Frontal cortex (tissue), 3 donors: ENCODE measurements at regions not wholly inside any gene's neighbourhood (a gene's known extent, or its start where the extent isn't known, plus 50 kb on each side); places are given as distances from the start of the nearest gene placed in this dataset.

Experiments used
- DNase-seq, 2 donors: peaks; one replicate each; pipeline ENCODE4 v3.0.0; 2012; ENCODE audit warnings: low spot score in 2 of 2
- FAIRE-seq: peaks from 2 replicates; lab custom pipeline; 2012; peaks lifted over from hg19 to GRCh38; lab: Jason Lieb, UNC
- donor health status: control.
- donor health status: control.
- donor health status: control.

DNA sequence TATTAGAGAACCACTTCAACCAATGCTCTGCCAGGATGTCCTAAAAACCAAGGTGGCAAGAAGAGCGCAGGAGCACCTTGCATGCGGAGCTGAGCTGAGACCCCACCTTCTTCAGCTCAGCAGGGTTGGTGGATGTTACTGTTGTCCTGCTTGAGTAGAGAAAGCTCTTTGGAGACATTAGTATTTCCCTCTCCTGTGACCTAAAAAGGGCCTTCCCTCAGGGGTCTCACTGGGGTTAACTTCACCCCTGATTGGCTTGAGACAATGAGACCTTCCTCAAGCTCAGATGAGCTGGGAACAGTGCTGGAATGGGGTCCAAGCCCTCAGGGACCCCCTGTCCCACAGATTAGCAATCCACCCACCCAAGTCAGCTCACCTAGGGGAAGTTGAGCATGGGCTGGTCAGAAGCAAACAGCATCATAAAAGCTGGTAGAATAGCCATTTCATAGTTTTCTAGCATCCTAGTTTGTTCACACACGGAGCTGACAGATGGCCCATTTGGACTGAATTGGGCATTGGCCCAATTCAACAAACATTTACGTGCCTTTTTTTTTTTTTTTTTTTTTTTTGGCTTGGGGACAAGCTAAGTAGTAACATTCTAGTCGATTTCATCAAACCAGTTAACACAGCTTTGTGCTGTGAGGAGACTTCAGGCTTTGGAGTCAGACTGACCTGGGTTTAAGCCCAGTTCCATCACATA, 100.6 kb upstream of the HABP2 start:
- no peak for DNase-seq

DNA sequence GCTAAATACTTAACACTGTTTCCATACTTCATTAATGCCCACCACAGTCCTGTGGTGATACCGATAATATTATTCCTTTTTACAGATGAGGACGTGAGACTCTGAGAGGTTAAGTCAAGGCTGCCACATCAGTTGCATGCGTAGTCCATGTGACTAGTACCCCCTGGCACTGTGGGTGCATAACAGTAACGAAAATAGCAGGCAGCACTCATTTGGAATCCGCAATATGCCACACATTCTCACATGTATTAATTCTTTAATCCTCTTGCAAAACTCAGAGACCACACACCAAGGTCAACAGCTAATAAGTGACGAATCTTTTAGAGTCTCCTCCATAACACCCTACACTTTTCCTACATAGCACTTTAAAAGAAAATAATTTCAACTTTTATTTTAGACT, 99.5 kb upstream of the HABP2 start:
- FAIRE-seq, result no peak
- DNase-seq, result no peak

More for the DNA sequence above, 100.6 kb upstream of the HABP2 start:
- no peak for FAIRE-seq

DNA sequence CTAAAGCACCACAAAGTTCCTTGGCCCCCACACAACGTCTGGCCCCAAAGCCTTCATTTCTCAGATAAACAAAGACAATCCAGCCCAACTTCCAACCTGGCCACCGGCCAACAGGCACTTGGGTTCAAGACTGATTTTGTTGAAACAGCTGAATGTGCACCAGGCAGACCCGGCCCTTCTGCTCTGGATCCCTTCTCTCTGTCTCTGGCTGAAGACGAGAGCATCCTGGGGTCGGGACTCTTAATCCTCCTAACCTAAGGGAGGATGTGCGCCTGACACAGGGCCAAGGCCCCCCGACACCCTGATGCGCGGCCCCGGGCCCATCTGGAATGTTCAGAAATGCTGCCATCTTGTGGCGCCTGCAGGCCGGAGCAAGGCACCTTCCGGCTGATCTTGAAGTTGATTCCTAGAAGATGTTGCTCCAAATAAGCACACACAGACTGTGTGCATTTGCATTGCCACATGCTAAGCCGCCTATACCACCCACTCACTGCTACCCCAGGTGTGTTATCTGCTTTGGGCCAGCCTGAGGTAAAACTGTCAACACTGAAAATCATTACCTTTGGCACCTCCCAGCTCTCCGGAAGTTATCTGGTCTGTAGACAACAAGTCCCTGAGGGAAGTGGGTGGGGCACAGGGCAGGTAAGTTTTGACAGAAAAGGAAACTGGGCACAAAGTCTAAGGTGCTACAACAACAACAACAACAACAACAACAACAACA, 98.4 kb upstream of the HABP2 start:
- FAIRE-seq, result no peak

GRCh38 chr10:113455947-113456346, 96.9 kb upstream of the HABP2 start:
- DNase-seq (no peak), FAIRE-seq (no peak)

More for the DNA sequence above, 98.4 kb upstream of the HABP2 start:
- peak in 1 of 2 donors; percentile 35 for DNase-seq

GRCh38 chr10:113456741-113457140, 96.1 kb upstream of the HABP2 start:
- no peak for DNase-seq
- FAIRE-seq, result no peak

DNA sequence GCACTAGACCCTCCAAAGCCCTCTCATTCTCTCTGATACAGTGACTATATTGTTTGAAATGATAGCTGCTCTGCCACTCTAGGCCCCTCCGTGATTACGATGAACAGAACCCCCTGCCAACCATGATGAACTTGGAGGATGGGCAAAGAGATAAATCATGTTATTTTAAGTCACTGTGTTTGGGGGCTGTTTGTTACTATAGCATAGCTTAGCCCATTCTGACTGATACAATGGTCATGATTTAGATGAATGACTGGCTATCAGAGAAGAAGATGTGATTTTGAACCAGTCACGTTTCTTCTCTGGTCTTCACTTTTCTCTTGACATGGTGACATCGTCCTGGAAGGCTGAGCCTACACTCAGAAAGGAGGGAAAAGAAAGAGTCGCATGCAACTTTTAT, 95.4 kb upstream of the HABP2 start:
- FAIRE-seq (no peak), DNase-seq (no peak)

GRCh38 chr10:113458451-113458850, 94.4 kb upstream of the HABP2 start:
- DNase-seq (no peak), FAIRE-seq (no peak)

- DNase-seq, result no peak
- no peak for FAIRE-seq
Measured at GRCh38 chr10:113458944-113459343, 93.9 kb upstream of the HABP2 start.

GRCh38 chr10:113459626-113460280, 93.1 kb upstream of the HABP2 start:
- FAIRE-seq, result no peak
- no peak for DNase-seq

GRCh38 chr10:113463083-113463482, 89.8 kb upstream of the HABP2 start:
- no peak for DNase-seq
- FAIRE-seq, result peak; percentile 57

DNA sequence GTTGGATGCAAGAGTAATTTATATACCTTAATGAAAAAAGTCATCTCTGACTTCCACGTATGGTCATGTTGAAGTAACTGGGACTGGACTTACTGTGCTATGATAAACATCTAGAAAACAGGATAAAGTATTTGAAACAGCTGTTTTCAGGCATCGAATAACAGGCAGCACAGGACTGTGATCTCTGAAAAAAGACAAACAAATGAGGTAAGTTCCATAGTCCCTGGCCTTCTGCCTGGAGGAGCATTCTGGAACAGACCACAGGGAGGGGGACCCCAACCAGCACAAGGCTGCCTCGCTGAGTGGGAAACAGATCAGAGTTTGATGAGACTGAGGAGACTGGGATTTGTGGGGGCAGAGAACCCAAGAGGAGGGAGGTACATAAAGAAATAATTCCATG, 89.1 kb upstream of the HABP2 start:
- FAIRE-seq, result no peak
- DNase-seq, result no peak

DNA sequence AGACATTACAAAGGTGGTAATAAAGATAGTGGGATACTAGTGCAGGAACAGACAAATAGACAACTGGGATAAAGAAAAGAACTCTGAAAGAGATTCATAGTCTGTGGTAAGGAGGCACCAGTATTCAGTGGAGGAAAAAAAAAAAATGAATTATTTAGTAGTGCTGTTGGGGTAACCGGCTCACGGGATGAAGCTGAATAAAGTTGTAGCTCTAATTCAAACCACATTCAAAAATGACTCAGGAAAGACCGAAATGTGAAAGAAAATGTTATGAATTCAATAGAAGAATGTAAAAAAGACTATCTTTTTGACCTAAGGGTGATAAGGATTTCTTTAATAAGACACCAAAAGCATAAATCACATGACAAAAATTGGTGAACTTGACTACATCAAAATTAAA, 83.1 kb upstream of the HABP2 start:
- DNase-seq (no peak), FAIRE-seq (no peak)

- FAIRE-seq (no peak), DNase-seq (no peak)
Measured at GRCh38 chr10:113470372-113471240, 82.2 kb upstream of the HABP2 start.

- no peak for DNase-seq
- no peak for FAIRE-seq
Measured at GRCh38 chr10:113471241-113471996, 81.4 kb upstream of the HABP2 start.

- DNase-seq (no peak), FAIRE-seq (no peak)
Measured at GRCh38 chr10:113473011-113473410, 79.8 kb upstream of the HABP2 start.

DNA sequence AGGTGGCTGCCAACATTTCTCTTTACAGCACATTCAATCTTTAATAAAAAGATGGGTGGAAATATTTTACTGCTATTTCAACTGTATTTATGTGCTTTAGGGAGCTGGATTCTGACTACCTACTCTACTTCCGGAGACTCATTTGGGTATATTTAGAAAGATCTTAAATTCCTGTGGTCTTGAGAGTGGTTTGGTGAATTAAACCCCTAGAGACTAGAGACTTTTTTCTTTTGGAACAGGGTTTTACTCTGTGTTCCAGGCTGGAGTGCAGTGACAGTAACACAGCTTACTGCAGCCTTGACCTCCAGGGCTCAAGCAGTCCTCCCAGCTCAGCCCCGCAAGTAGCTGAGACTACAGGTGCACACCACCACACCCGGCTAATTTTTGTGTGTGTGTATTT, 79.0 kb upstream of the HABP2 start:
- no peak for FAIRE-seq
- no peak for DNase-seq

DNA sequence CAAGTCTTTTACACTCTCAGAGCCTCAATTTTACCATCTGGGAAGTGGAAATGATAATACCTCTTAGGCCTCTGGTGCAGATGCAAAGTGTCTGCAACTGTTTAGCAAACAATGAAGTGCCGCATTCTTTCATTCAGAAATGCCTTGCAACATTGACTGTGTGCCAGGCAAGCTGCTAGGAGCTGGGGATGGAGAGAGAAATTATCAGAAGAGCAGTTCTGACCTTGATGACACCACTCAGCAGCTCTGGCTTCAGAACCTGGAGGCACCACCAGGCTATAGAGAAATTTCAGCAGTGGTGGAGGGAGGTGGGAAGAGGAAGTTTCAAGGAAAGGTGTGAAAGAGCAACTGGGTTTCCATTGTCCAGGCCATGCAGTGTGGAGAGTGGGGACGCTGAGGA, 78.1 kb upstream of the HABP2 start:
- FAIRE-seq (no peak), DNase-seq (no peak)

GRCh38 chr10:113475381-113475807, 77.5 kb upstream of the HABP2 start:
- no peak for DNase-seq
- FAIRE-seq, result no peak

DNA sequence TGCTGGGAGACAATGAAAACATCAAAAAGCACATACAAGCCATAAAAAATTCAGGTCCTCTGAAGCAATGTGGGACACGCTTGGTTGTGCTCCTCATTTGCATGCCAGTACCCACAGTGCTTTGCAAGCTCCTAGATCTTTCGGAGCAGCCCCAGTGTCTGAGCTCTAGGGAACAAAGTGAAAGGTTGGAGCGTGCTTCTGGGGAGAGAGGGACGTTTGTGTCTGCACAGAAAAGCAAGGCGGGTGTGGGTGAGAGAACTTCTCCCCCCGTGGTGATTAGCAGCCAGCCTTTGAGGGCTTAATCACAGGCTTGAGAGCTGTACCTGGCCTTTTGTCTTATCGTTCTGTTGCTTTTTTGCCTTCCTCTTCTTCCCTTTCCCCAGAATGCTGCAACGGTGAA, 76.7 kb upstream of the HABP2 start:
- DNase-seq, result no peak
- no peak for FAIRE-seq
